ENCODE measurements at regions not wholly inside any gene's neighbourhood (a gene's known extent, or its start where the extent isn't known, plus 50 kb on each side); places are given as distances from the start of the nearest gene placed in this dataset.

DNA sequence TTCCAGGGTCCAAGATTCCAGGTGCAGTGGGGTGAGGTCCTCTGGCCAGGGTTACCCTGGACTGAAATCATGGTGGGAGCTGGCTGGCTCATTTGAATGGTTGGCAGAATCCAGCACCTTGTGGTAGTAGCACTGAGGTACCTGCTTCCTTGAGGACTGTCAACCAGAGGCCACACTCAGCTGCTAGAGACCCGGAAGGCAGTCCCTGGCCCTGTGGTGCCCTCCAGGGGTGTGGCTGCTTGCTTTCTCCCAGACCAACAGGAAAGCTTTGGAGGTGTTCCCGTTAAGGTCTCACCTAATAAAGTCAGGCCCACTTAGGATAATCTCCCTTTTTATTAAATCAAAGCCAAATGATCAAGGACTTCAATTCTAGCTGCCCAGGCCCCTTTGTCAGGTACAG lies 107.7 kb upstream of the GDF10 start:
- Mint-ChIP-seq H3K27me3 (no peaks in the 10 kb centered on the region), H3K4me1 (peaks cover 24% of the 10 kb centered on the region), H3K27ac (no peak overlapping the region), H3K9me3 (no peaks in the 10 kb centered on the region), H3K36me3 (no peaks in the 10 kb centered on the region), H3K4me3 (no peak overlapping the region)

DNA sequence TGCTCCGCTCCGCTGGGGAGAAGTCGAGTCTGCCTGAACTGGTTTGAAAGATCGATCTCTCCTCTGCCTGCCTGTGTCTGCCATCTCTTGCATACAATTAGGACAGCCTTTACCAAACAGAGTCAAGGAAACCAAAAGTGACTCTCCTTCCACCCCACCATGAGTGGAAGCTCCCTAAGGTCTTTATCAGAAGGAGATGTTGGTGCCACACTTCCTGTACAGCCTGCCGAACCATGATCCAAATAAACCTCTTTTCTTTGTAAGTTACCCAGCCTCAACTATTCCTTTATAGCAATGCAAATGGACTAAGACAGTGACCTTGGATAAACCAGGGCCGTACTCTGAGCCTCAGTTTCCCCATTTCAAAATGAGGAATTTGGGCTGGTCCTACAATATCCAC lies 106.3 kb upstream of the GDF10 start:
- peak overlapping the region; percentile 30 for H3K27ac Mint-ChIP-seq

DNA sequence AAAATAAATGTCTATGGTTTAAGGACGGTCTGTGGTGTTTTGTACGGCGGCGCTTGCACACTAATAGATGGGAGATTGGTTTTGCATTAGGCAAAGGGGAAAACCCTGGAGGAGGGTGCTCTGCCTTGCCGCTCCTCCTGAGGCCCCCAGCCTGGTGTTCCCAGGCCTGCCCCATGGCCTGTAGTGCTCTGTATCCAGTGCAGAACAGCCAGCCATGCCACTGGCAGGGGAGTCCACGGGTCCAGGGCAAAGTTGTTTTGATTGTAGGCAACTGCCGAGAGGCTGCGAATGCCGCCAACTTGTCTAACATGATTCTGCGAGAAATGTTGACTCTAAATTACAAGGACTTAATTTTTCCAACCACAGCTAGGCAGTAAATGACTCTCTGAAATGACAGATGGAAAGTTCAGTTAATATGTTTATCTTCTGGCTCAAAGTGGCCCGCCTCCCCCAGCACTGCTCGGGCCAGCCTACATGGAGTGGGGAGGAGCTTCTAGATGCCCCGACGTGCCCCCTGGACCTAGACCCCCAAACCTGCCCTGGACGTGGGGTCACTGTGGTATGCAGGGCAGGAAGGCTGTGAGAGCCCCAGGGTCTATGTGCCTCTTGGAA lies 104.6 kb upstream of the GDF10 start:
- H3K27me3 Mint-ChIP-seq = no peaks in the 10 kb centered on the region
- H3K9me3 Mint-ChIP-seq = no peaks in the 10 kb centered on the region
- peaks cover 19% of the 10 kb centered on the region for H3K4me1 Mint-ChIP-seq
- peak overlapping the region; percentile 63 for H3K27ac Mint-ChIP-seq
- no peaks in the 10 kb centered on the region for H3K36me3 Mint-ChIP-seq
- H3K4me3 Mint-ChIP-seq = no peak overlapping the region

More for the DNA sequence above, 106.3 kb upstream of the GDF10 start:
- Mint-ChIP-seq H3K9me3 (no peaks in the 10 kb centered on the region), H3K27me3 (no peaks in the 10 kb centered on the region), H3K36me3 (no peaks in the 10 kb centered on the region), H3K4me1 (peaks cover 24% of the 10 kb centered on the region), H3K4me3 (no peak overlapping the region)

DNA sequence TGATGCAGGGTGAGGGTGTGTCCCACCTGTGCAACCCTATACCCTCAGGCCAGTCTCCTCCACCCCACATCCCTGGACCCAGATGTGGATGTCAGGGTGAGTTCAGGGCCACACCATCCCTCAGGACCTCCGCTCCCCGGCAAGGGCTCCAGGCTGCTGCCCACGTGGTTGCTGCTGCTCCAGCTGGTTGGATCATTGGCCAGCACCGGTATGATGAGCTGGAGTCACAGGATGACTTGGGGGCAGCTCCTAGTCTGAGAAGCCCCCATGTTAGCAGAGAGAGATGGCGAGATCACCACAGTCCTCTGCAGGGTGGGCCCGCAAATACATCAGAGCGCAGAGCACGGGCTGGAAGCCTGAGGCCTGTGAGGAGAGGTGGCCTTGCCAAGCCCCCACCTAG lies 103.3 kb upstream of the GDF10 start:
- H3K4me3 Mint-ChIP-seq = no peak overlapping the region
- H3K27ac Mint-ChIP-seq = no peak overlapping the region
- H3K27me3 Mint-ChIP-seq = no peaks in the 10 kb centered on the region
- no peaks in the 10 kb centered on the region for H3K36me3 Mint-ChIP-seq
- H3K4me1 Mint-ChIP-seq = peaks cover 16% of the 10 kb centered on the region
- no peaks in the 10 kb centered on the region for H3K9me3 Mint-ChIP-seq

DNA sequence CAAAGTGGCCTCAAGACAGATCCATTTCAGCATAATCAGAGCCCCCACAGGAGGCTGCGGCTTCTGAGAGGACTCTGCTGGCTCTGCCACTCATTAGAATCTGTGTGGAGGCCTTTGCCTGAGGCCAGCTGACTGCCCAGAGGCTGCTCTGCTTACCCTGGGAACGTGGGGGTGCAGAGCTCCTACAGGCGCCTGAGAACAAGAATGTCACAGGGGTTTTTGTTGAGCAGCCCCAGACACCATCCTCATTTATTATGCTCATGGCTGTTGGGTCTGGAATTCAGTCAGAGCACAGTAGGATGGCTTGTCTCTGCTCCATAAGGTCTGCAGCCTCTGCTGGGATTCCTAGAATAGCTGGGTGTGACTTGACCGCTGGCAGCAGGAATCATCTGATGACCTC lies 101.8 kb upstream of the GDF10 start:
- no peak overlapping the region for H3K27ac Mint-ChIP-seq
- no peaks in the 10 kb centered on the region for H3K36me3 Mint-ChIP-seq
- peaks cover 13% of the 10 kb centered on the region for H3K4me1 Mint-ChIP-seq
- no peaks in the 10 kb centered on the region for H3K27me3 Mint-ChIP-seq
- no peaks in the 10 kb centered on the region for H3K9me3 Mint-ChIP-seq
- no peak overlapping the region for H3K4me3 Mint-ChIP-seq

DNA sequence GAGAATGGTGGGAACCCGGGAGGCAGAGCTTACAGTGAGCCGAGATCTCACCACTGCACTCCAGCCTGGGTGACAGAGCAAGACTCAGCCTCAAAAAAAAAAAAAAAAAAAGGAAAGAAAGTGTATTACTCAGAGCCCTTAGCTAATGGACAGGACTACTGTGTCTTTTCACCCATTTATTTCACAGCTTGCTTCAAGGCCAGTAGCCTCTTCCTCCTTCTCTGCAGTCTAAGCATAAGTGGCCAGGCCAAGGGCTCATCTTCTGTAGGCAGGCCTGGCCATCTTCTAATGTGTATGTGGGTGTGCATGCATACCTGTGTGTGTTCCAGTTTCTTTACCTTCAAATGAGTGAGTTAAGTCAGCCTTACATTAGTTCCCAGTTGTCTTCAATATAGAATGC lies 94.8 kb upstream of the GDF10 start:
- H3K27ac Mint-ChIP-seq = no peak overlapping the region
- no peaks in the 10 kb centered on the region for H3K36me3 Mint-ChIP-seq
- H3K4me1 Mint-ChIP-seq = peaks cover 64% of the 10 kb centered on the region
- H3K4me3 Mint-ChIP-seq = no peak overlapping the region
- no peaks in the 10 kb centered on the region for H3K27me3 Mint-ChIP-seq
- no peaks in the 10 kb centered on the region for H3K9me3 Mint-ChIP-seq

DNA sequence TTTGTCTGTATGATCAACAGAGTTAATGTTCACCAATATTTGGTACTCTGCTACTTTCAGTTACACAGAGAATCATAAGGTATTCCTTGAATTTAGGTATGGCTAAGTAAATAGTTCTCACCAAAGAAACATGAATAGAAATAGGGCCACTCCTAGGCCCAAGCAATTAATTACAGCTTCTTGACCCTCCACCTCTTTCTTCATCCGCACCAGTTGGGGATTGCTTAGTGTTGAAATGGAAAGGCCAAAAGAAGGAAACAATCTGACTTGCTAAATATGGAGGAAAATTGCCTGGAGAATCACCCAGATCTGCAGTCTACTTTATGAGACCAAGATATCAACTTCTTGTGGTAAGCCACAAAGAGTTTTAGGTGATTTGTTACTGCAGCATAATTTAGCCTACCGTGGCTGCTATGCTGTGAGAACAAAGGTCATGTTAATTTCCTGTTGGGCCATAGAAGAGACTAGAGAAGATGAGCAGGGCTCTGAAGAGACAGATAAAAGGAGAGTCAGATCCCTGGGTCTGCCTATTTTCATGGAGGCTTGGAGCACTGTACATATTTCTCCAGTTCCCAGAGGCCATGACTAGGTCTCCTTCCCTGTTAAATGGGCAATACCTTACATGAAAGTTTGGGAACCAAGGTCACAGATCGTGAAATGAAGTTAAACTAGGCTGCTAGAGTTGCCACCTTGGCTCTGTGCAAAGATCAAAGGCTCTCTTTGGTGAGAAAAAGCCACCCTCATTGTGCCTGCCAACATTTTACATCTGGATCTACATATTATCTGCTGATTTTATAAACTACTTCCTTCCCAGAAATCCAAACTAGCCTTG lies 93.3 kb upstream of the GDF10 start:
- Mint-ChIP-seq H3K27me3 (no peaks in the 10 kb centered on the region), H3K27ac (peak overlapping the region; percentile 85), H3K36me3 (peaks cover 4% of the 10 kb centered on the region), H3K9me3 (peaks cover 4% of the 10 kb centered on the region), H3K4me3 (peak overlapping the region; percentile 31), H3K4me1 (peaks cover 72% of the 10 kb centered on the region)

DNA sequence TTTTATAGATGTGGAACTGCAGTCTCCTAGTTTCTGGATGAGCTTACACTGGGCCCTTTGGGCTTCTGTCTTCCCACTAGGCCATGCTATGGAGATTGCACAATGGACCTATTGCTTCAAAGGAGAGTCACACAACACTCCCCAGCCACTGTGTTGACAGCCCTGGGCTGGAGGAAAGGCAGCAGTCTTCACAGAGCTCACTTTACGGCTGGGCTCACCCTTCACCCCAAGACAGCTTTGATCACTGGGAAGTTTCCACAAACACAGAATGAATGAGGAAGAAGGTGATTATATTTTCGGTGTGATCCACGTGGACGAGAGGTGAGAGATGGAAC lies 92.7 kb upstream of the GDF10 start:
- H3K4me1 Mint-ChIP-seq = peaks cover 76% of the 10 kb centered on the region
- H3K4me3 Mint-ChIP-seq = peak overlapping the region; percentile 31
- H3K36me3 Mint-ChIP-seq = peaks cover 5% of the 10 kb centered on the region
- peaks cover 6% of the 10 kb centered on the region for H3K9me3 Mint-ChIP-seq
- H3K27me3 Mint-ChIP-seq = no peaks in the 10 kb centered on the region
- peak overlapping the region; percentile 85 for H3K27ac Mint-ChIP-seq

DNA sequence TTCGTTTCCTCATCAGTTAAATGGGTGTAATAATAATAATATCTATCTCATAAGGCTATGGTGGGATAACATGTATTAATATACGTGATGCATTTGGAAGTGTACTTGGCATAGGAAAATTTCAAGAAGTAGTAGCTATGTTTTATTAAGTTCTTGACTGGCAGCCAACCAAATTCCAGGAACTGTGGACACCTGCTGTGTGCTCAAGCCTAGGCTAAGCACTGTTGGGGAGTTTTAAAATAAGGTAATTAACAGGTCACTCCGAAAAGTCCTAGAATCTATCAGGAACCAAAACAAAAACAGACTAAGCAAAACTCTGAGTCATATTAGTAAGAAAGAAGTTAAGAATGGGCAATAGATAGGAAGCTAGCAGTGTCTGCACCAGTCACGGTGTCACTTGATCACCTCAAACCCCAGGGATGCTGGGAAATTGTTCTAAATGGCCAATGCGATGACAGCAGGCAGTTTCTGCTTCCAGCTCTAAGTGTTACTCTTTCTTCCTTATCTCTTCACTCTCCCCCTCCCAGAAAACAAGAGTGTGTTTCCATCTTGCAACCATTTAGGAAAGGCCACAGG lies 92.0 kb upstream of the GDF10 start:
- peak overlapping the region; percentile 85 for H3K27ac Mint-ChIP-seq
- peaks cover 10% of the 10 kb centered on the region for H3K36me3 Mint-ChIP-seq
- peaks cover 80% of the 10 kb centered on the region for H3K4me1 Mint-ChIP-seq
- no peaks in the 10 kb centered on the region for H3K27me3 Mint-ChIP-seq
- H3K4me3 Mint-ChIP-seq = peak overlapping the region; percentile 31
- peaks cover 12% of the 10 kb centered on the region for H3K9me3 Mint-ChIP-seq

DNA sequence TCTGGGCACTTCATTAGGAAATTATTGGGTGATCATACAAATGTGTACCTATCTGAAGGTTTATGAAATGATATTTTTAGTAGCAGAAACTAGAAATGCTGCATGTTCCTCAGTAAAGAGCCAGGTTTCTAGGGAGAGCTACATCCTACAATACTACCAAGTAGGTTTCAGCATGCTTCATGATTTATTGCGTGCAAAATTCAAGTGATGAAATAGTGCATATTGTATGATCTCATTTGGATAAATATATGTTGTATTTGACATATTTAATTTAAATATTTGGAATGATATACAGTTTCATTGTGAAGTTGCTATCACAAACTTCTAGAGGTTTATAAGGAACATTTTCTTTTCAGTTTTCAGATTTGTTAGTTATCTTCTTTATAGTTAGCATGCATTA lies 90.5 kb upstream of the GDF10 start:
- H3K27ac Mint-ChIP-seq = no peak overlapping the region
- peaks cover 12% of the 10 kb centered on the region for H3K36me3 Mint-ChIP-seq
- H3K9me3 Mint-ChIP-seq = peaks cover 12% of the 10 kb centered on the region
- no peaks in the 10 kb centered on the region for H3K27me3 Mint-ChIP-seq
- no peak overlapping the region for H3K4me3 Mint-ChIP-seq
- H3K4me1 Mint-ChIP-seq = peaks cover 74% of the 10 kb centered on the region

DNA sequence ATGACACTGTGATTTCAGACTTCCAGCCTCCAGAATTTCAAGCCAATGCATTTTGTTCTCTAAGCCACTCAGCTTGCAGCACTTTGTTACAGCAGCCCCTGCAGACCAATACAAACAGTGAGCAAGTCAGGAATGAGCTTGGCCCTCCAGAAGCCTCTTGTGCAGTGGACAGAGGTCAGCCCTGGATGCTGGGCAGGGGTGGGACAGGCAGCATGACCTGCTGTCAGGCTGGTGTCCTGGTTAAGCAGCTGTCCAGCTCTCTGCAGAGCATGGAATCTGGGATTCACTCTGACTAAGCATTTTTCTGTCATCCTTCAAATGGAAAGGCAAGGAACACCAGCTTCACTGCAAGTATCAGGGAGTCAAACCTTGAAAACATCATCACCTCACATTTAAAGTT lies 85.5 kb upstream of the GDF10 start:
- Mint-ChIP-seq H3K4me1 (peaks cover 40% of the 10 kb centered on the region), H3K4me3 (no peak overlapping the region), H3K27ac (no peak overlapping the region), H3K36me3 (peaks cover 12% of the 10 kb centered on the region), H3K27me3 (no peaks in the 10 kb centered on the region), H3K9me3 (peaks cover 12% of the 10 kb centered on the region)

DNA sequence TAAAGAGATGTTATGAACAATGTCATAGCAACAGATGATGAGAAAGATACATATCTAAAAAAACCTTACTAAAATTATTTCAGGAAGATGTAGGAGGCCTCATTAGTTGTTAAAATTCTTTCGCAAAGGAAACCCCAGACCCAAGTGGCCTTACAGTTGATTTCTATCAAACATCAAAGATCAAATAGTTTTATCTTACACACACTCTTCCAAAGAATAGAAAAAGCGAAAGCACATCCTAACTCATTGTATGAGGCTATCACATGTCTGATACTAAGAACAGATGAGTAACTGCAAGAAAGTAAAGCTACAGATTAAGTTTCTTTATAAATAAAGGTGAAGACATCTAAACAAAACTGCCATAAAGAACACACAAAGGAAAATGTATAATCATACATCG lies 82.9 kb upstream of the GDF10 start:
- Mint-ChIP-seq H3K27me3 (no peaks in the 10 kb centered on the region), H3K4me3 (no peak overlapping the region), H3K4me1 (peaks cover 26% of the 10 kb centered on the region), H3K9me3 (peaks cover 7% of the 10 kb centered on the region), H3K36me3 (peaks cover 9% of the 10 kb centered on the region), H3K27ac (no peak overlapping the region)

DNA sequence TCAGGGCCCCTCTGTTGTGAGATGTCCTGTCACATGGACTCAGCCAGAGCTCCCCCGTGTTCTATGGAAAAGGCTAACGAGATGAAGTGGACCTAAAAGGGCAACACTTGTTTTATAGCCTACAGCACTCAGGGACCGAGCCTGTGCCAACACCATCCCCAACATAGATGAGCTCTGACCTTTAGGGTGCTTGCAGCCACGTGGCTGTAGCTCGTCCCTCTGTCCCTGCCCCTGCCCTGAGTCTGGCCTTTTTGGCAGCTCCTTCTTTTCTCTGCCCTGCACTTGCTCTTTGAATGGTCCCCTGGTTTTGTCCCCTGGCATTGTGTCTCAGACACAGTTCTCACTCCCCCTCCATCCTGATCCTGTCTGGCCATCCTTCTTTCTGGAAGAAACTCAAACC lies 81.2 kb upstream of the GDF10 start:
- peaks cover 2% of the 10 kb centered on the region for H3K36me3 Mint-ChIP-seq
- no peaks in the 10 kb centered on the region for H3K9me3 Mint-ChIP-seq
- H3K27ac Mint-ChIP-seq = peak overlapping the region; percentile 73
- no peak overlapping the region for H3K4me3 Mint-ChIP-seq
- no peaks in the 10 kb centered on the region for H3K27me3 Mint-ChIP-seq
- peaks cover 20% of the 10 kb centered on the region for H3K4me1 Mint-ChIP-seq

DNA sequence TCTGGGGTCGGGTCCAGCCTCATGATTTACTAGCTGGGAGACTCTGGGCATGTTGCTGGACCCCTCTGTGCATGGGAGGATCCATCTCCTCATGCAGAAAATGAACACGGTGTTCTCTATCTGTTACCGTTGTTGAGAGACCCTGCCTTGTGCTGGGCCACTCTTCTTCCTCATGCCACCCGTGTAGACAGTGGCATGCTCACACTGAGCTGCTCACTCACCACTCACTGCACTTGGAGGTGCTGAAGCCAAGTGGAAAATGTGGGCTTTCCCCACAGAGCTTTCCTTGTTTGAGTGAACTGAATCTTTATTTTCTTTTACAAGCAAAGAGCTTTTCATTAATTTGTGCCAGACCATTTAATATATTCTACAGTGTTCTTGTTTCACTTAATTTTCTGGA lies 77.5 kb upstream of the GDF10 start:
- Mint-ChIP-seq H3K4me3 (no peak overlapping the region), H3K9me3 (no peaks in the 10 kb centered on the region), H3K36me3 (peaks cover 2% of the 10 kb centered on the region), H3K27me3 (no peaks in the 10 kb centered on the region), H3K4me1 (peaks cover 17% of the 10 kb centered on the region), H3K27ac (no peak overlapping the region)

DNA sequence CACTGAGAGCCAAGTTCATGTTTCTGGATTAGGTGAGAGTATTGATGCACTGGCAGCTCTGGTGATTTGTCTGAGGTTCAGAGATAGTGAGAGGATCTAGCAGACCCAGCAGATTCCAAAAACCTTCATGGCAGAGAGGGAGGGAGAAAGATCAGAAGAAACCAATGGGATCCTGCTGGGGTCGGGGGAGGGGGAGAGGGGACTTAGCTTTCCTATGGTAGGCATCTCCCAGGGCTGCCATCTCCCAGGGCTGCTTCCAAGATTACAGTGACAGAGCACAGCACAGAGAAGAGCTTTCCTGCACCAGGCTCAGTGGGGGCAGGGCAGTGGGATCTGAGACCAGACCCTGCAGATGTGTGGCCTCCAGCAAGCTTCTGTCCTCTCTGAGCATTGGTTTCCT lies 76.8 kb upstream of the GDF10 start:
- Mint-ChIP-seq H3K36me3 (peaks cover 2% of the 10 kb centered on the region), H3K27ac (no peak overlapping the region), H3K9me3 (no peaks in the 10 kb centered on the region), H3K27me3 (no peaks in the 10 kb centered on the region), H3K4me3 (no peak overlapping the region), H3K4me1 (peaks cover 20% of the 10 kb centered on the region)

DNA sequence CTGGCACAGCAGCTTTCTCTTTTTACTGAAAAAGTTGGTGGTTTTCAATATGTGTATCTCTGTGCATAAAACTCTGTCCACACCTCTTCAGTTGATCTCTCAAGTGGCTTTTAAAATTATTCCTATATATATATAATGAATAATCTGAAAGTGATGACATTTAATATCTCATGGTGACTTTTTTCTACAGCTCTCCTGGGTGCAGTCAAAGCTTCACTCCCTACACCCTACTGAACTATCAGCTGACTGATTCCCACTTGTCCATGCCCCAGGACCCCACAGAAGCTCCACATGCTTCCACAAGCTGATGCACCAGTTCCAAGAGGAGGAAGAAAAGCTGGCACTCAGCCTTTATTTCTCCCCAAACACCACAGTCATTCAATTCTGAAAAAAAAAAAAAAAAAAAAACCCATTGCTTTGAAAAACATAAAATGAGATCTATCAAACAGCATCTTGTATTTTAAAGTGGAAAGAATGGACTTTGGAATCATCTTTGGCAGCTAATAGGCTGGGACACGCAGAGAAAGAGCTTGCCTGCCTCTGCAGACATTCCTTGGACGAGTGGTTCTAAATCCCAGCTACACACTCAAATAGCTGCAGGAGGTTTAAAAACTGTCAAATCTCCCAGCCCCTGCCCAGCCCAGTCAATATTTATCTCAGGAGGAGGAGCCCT lies 75.3 kb upstream of the GDF10 start:
- Mint-ChIP-seq H3K4me1 (peaks cover 20% of the 10 kb centered on the region), H3K4me3 (no peak overlapping the region), H3K27ac (peak overlapping the region; percentile 62), H3K9me3 (no peaks in the 10 kb centered on the region), H3K36me3 (peaks cover 2% of the 10 kb centered on the region), H3K27me3 (no peaks in the 10 kb centered on the region)

All from activated naive CD4-positive, alpha-beta T cell treated with anti-CD3 and anti-CD28 coated beads, Interleukin-2, amount 50 U/mL, for 24 hours (primary cell).